Duodenal mucosa (tissue), 2 donors: ENCODE measurements at regions not wholly inside any gene's neighbourhood (a gene's known extent, or its start where the extent isn't known, plus 50 kb on each side); places are given as distances from the start of the nearest gene placed in this dataset.

Experiments used
- H3K27ac ChIP-seq: one replicate; pipeline ENCODE4 v1.7.0; 2013; ENCODE audit warnings: low read depth, low read length
- H3K27me3 ChIP-seq, 2 donors: one replicate each; pipeline ENCODE4 v1.7.0; 2013; ENCODE audit warnings: low read length in 2 of 2, control low read depth in 1 of 2; ENCODE audit not compliant: insufficient read depth in 2 of 2, control insufficient read depth in 1 of 2
- H3K36me3 ChIP-seq, 2 donors: one replicate each; pipeline ENCODE4 v1.7.0; 2013; ENCODE audit warnings: low read length in 2 of 2, control low read depth in 1 of 2; ENCODE audit not compliant: insufficient read depth in 2 of 2, control insufficient read depth in 1 of 2
- H3K4me1 ChIP-seq, 2 donors: one replicate each; pipeline ENCODE4 v1.7.0; 2013; ENCODE audit warnings: low read length in 2 of 2, control low read depth in 1 of 2; ENCODE audit not compliant: insufficient read depth in 2 of 2, control insufficient read depth in 1 of 2
- H3K4me3 ChIP-seq, 2 donors: one replicate each; pipeline ENCODE4 v1.7.0; 2013; ENCODE audit warnings: low read length in 2 of 2, low read depth in 1 of 2
- H3K9ac ChIP-seq, 2 donors: one replicate each; pipeline ENCODE4 v1.7.0; 2013; ENCODE audit warnings: low read length in 2 of 2, low read depth in 1 of 2
- H3K9me3 ChIP-seq, 2 donors: one replicate each; pipeline ENCODE4 v1.7.0; 2013; ENCODE audit warnings: low read length in 2 of 2, control low read depth in 1 of 2; ENCODE audit not compliant: control insufficient read depth in 1 of 2

DNA sequence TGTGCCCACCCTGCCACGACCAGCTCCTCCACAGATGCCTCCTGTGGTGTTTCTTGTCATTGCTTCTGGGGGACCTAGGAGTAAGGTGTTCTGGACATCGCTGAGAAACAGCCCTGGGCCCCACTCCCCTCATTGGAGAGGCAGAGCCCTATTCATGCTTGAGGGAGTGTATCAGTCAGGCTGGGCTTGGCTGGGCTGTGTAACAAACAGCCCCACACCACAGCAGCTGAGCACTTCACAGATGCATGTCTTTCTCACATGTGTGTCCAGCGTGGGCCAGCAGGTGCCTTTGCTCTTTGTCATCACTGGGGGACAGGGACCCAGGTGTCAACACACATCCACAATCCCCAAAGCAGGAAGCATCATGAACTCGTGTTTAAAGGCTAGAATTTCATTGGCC lies 65.1 kb upstream of the FBRSL1 start:
- H3K4me1 ChIP-seq: peaks cover 10 to 23% of the 10 kb centered on the region in 2 donors
- H3K9me3 ChIP-seq: no peaks in the 10 kb centered on the region
- no peak overlapping the region for H3K27ac ChIP-seq
- peaks cover 6 to 18% of the 10 kb centered on the region in 2 donors for H3K27me3 ChIP-seq
- H3K4me3 ChIP-seq: no peak overlapping the region
- no peak overlapping the region for H3K9ac ChIP-seq
- no peaks in the 10 kb centered on the region for H3K36me3 ChIP-seq

GRCh38 chr12:132423820-132424645 lies 65.9 kb upstream of the FBRSL1 start:
- no peak overlapping the region for H3K9ac ChIP-seq
- H3K4me3 ChIP-seq: no peak overlapping the region
- no peaks in the 10 kb centered on the region for H3K9me3 ChIP-seq
- H3K4me1 ChIP-seq: peaks cover 2 to 16% of the 10 kb centered on the region in 2 donors
- peaks cover 6 to 19% of the 10 kb centered on the region in 2 donors for H3K27me3 ChIP-seq
- no peak overlapping the region for H3K27ac ChIP-seq
- no peaks in the 10 kb centered on the region for H3K36me3 ChIP-seq

GRCh38 chr12:132423251-132423819 lies 66.6 kb upstream of the FBRSL1 start:
- Histone ChIP-seq H3K9ac (no peak overlapping the region), H3K9me3 (no peaks in the 10 kb centered on the region), H3K36me3 (no peaks in the 10 kb centered on the region), H3K27ac (no peak overlapping the region), H3K27me3 (peaks cover 6 to 19% of the 10 kb centered on the region in 2 donors), H3K4me1 (peaks cover 0 to 13% of the 10 kb centered on the region in 2 donors), H3K4me3 (no peak overlapping the region)

GRCh38 chr12:132422381-132423043 lies 67.4 kb upstream of the FBRSL1 start:
- no peaks in the 10 kb centered on the region for H3K36me3 ChIP-seq
- H3K9me3 ChIP-seq: no peaks in the 10 kb centered on the region
- no peak overlapping the region for H3K9ac ChIP-seq
- no peak overlapping the region for H3K4me3 ChIP-seq
- H3K27me3 ChIP-seq: peaks cover 6 to 19% of the 10 kb centered on the region in 2 donors
- H3K4me1 ChIP-seq: peaks cover 0 to 13% of the 10 kb centered on the region in 2 donors
- no peak overlapping the region for H3K27ac ChIP-seq

GRCh38 chr12:132422040-132422380 lies 67.9 kb upstream of the FBRSL1 start:
- H3K9ac ChIP-seq: no peak overlapping the region
- H3K27ac ChIP-seq: no peak overlapping the region
- H3K4me1 ChIP-seq: peaks cover 0 to 13% of the 10 kb centered on the region in 2 donors
- no peaks in the 10 kb centered on the region for H3K36me3 ChIP-seq
- peaks cover 6 to 19% of the 10 kb centered on the region in 2 donors for H3K27me3 ChIP-seq
- no peaks in the 10 kb centered on the region for H3K9me3 ChIP-seq
- H3K4me3 ChIP-seq: no peak overlapping the region

DNA sequence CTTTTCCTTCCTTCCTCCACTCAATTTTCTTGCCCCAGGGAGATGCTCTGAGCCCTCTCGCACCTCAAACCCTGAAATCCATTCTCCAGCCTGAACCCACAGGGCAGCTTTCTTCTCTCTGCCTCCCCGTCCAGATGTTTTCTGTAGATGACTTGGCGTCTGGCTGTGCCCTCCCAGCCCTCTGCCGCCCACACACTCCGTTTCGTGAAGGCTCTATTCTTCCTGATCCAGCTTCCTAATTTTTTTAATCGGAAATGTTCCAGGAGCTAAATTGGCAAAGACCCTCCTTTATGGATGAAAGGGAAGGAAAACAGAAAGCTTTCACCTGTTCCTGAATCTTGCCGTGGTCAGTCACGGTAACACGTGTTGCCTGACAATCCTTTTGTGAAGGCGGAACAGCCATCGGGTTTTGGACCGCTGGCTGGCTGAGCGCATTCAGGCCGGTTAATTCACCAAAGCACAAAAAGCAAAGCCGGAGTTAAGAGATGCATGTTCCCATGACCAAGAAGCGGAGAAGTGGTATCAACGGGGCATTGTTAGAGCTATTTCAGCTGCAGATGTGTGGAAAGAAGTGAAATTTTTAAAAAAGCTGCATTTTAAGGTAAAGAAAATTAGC lies 70.2 kb upstream of the FBRSL1 start:
- Histone ChIP-seq H3K27me3 (peaks cover 6 to 19% of the 10 kb centered on the region in 2 donors), H3K27ac (no peak overlapping the region), H3K9ac (no peak overlapping the region), H3K4me3 (no peak overlapping the region), H3K9me3 (no peaks in the 10 kb centered on the region), H3K36me3 (no peaks in the 10 kb centered on the region), H3K4me1 (peaks cover 0 to 17% of the 10 kb centered on the region in 2 donors)

DNA sequence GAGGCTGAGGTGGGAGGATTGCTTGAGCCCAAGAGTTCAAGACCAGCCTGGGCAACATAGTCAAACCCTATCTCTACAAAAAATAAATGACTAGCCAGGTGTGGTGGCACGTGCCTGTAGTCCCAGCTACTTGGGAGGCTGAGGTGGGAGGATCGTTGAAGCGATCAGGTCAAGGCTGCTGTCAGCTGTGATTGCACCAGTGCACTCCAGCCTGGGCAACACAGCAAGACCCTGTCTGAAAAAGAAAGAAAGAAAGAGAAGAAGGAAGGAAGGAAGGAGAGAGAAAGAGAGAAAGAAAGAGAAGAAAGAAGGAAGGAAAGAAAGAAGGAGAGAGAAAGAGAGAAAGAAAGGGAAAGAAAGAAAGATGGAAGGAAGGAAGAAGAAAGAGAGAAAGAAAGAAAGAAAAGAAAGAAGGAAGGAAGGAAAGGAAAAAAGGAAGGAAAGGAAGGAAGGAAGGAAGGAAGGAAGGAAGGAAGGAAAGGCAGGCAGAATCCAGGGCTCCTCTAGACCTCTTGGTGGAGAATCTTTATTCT lies 71.5 kb upstream of the FBRSL1 start:
- peaks cover 6 to 24% of the 10 kb centered on the region in 2 donors for H3K27me3 ChIP-seq
- H3K4me1 ChIP-seq: peaks cover 0 to 4% of the 10 kb centered on the region in 2 donors
- H3K27ac ChIP-seq: no peak overlapping the region

GRCh38 chr12:132417741-132418140 lies 72.2 kb upstream of the FBRSL1 start:
- no peak overlapping the region for H3K4me3 ChIP-seq
- H3K4me1 ChIP-seq: peaks cover 0 to 4% of the 10 kb centered on the region in 2 donors
- no peaks in the 10 kb centered on the region for H3K9me3 ChIP-seq
- peaks cover 6 to 19% of the 10 kb centered on the region in 2 donors for H3K27me3 ChIP-seq
- H3K36me3 ChIP-seq: no peaks in the 10 kb centered on the region
- no peak overlapping the region for H3K27ac ChIP-seq
- H3K9ac ChIP-seq: no peak overlapping the region

More for the DNA sequence above, 71.5 kb upstream of the FBRSL1 start:
- Histone ChIP-seq H3K36me3 (no peaks in the 10 kb centered on the region), H3K4me3 (no peak overlapping the region), H3K9ac (no peak overlapping the region), H3K9me3 (no peaks in the 10 kb centered on the region)

DNA sequence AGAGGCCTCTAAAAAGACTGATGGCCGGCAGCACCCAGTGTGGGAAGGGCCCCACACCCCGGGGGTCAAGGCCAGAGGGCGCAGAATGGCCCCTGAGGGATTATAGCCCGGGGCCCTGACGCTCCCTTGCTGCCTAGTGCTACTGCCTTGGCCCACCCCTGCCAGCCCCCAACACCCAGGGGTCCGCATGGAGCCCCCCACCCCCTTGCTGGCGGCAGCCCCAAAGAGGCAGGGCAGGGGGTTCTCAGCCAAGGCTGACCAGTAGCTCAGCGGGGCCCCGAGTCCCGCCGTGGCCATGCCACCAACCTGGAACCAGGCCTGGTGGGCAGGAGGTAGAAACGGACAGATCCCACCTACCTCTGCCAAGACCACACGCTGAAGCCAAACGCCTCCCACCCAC lies 73.1 kb upstream of the FBRSL1 start:
- no peak overlapping the region for H3K9ac ChIP-seq
- H3K4me3 ChIP-seq: no peak overlapping the region
- no peak overlapping the region for H3K27ac ChIP-seq
- H3K4me1 ChIP-seq: peaks cover 0 to 4% of the 10 kb centered on the region in 2 donors
- no peaks in the 10 kb centered on the region for H3K9me3 ChIP-seq
- H3K36me3 ChIP-seq: no peaks in the 10 kb centered on the region
- peaks cover 3 to 16% of the 10 kb centered on the region in 2 donors for H3K27me3 ChIP-seq
